ENCODE measurements at regions not wholly inside any gene's neighbourhood (a gene's known extent, or its start where the extent isn't known, plus 50 kb on each side); places are given as distances from the start of the nearest gene placed in this dataset.

DNA sequence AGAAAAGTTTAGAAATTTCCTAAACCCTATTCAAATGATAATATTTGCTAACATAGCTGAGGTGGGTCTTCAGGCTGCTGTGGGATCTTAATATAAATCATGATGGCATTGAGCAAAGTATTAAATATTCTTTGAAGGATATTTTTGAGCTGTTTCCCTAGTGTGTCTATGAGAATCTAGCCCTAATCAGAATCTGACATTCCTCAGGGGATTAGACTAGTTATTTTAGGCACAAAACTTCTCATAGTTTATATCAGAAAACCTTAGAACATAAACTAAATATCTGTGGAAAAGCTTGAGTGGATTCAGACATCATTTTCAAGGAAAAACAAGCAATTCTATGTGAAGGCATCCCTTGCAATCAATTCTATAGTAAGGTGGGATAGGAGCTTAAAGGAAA is 594.5 kb downstream of the RFPL4B start:
- Histone ChIP-seq H4K20me1 (ENCODE audit: insufficient read depth) (no peaks in the 10 kb centered on the region), H3K4me3 (ENCODE audit: low read depth in 2 of 2, low read length in 1 of 2) (no peak overlapping the region), H3K79me2 (ENCODE audit: insufficient read depth) (no peaks in the 10 kb centered on the region), H3K9me2 (no peaks in the 10 kb centered on the region), H3K27ac (ENCODE audit: low read depth in 2 of 2, low read length in 1 of 2) (no peak overlapping the region), H3K9me3 (no peaks in the 10 kb centered on the region), H3K36me3 (replicated peaks in 1 of 2; ENCODE audit: control insufficient read depth in 1 of 2, insufficient read depth in 2 of 2, low read length in 1 of 2) (no peaks in the 10 kb centered on the region), H3K4me1 (ENCODE audit: control insufficient read depth in 1 of 2, insufficient read depth in 2 of 2, low read depth in 1 of 2, low read length in 1 of 2) (peaks cover 3 to 9% of the 10 kb centered on the region in 2 experiments; a peak in 2 of 4 replicates), H3F3A (replicated peaks; ENCODE audit: insufficient read depth) (peaks cover 5% of the 10 kb centered on the region), H2AFZ (ENCODE audit: low read depth) (no peak overlapping the region), H3K9ac (no peak overlapping the region), H3K27me3 (ENCODE audit: insufficient read depth) (no peaks in the 10 kb centered on the region), H3K4me2 (no peak overlapping the region)
- ChIA-PET CTCF (interaction anchor here (1.3 kb wide), 1 partner anchor 10 kb away, joined by 3 read pairs; no protein-coding TSS in a partner anchor), POLR2A (no interaction called here)
- no peak for DNase-seq
- TF ChIP-seq, protein P1, sequence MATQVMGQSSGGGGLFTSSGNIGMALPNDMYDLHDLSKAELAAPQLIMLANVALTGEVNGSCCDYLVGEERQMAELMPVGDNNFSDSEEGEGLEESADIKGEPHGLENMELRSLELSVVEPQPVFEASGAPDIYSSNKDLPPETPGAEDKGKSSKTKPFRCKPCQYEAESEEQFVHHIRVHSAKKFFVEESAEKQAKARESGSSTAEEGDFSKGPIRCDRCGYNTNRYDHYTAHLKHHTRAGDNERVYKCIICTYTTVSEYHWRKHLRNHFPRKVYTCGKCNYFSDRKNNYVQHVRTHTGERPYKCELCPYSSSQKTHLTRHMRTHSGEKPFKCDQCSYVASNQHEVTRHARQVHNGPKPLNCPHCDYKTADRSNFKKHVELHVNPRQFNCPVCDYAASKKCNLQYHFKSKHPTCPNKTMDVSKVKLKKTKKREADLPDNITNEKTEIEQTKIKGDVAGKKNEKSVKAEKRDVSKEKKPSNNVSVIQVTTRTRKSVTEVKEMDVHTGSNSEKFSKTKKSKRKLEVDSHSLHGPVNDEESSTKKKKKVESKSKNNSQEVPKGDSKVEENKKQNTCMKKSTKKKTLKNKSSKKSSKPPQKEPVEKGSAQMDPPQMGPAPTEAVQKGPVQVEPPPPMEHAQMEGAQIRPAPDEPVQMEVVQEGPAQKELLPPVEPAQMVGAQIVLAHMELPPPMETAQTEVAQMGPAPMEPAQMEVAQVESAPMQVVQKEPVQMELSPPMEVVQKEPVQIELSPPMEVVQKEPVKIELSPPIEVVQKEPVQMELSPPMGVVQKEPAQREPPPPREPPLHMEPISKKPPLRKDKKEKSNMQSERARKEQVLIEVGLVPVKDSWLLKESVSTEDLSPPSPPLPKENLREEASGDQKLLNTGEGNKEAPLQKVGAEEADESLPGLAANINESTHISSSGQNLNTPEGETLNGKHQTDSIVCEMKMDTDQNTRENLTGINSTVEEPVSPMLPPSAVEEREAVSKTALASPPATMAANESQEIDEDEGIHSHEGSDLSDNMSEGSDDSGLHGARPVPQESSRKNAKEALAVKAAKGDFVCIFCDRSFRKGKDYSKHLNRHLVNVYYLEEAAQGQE (IDR thresholded peaks at IDR 0.05; ENCODE audit: low read depth, low read length) = no peak
- TF ChIP-seq, protein P2, sequence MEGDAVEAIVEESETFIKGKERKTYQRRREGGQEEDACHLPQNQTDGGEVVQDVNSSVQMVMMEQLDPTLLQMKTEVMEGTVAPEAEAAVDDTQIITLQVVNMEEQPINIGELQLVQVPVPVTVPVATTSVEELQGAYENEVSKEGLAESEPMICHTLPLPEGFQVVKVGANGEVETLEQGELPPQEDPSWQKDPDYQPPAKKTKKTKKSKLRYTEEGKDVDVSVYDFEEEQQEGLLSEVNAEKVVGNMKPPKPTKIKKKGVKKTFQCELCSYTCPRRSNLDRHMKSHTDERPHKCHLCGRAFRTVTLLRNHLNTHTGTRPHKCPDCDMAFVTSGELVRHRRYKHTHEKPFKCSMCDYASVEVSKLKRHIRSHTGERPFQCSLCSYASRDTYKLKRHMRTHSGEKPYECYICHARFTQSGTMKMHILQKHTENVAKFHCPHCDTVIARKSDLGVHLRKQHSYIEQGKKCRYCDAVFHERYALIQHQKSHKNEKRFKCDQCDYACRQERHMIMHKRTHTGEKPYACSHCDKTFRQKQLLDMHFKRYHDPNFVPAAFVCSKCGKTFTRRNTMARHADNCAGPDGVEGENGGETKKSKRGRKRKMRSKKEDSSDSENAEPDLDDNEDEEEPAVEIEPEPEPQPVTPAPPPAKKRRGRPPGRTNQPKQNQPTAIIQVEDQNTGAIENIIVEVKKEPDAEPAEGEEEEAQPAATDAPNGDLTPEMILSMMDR (IDR thresholded peaks at IDR 0.05) = no peak
- TF ChIP-seq MEF2A (IDR thresholded peaks at IDR 0.05; ENCODE audit: borderline replicate concordance, low read depth) (no peak), FOXM1 (IDR thresholded peaks at IDR 0.05; ENCODE audit: low read depth) (no peak), SMC3 (IDR thresholded peaks at IDR 0.05; ENCODE audit: low read depth, low read length) (no peak), GATA2 (CRISPR knock-in tag; IDR thresholded peaks at IDR 0.05) (no peak), RXRA (IDR thresholded peaks at IDR 0.05; ENCODE audit: borderline replicate concordance, low read depth) (no peak), RFX5 (IDR thresholded peaks at IDR 0.05; ENCODE audit: low read length) (no peak), TEAD4 (IDR thresholded peaks at IDR 0.05; ENCODE audit: borderline replicate concordance, insufficient read depth) (no peak), FOXJ3 (CRISPR knock-in tag; IDR thresholded peaks at IDR 0.05) (no peak), POLR2AphosphoS5 (IDR thresholded peaks at IDR 0.05; ENCODE audit: low read depth, low read length) (no peak), SIN3A (IDR thresholded peaks at IDR 0.05; ENCODE audit: borderline replicate concordance, low read depth, low read length) (no peak), GABPA (IDR thresholded peaks at IDR 0.05; ENCODE audit: low read depth) (no peak), JUND (IDR thresholded peaks at IDR 0.05) (no peak), EZH2phosphoT487 (IDR thresholded peaks at IDR 0.05; ENCODE audit: borderline replicate concordance, low read depth) (no peak)
- TF ChIP-seq, protein P3, sequence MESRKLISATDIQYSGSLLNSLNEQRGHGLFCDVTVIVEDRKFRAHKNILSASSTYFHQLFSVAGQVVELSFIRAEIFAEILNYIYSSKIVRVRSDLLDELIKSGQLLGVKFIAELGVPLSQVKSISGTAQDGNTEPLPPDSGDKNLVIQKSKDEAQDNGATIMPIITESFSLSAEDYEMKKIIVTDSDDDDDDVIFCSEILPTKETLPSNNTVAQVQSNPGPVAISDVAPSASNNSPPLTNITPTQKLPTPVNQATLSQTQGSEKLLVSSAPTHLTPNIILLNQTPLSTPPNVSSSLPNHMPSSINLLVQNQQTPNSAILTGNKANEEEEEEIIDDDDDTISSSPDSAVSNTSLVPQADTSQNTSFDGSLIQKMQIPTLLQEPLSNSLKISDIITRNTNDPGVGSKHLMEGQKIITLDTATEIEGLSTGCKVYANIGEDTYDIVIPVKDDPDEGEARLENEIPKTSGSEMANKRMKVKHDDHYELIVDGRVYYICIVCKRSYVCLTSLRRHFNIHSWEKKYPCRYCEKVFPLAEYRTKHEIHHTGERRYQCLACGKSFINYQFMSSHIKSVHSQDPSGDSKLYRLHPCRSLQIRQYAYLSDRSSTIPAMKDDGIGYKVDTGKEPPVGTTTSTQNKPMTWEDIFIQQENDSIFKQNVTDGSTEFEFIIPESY (IDR thresholded peaks at IDR 0.05; ENCODE audit: borderline replicate concordance, low read depth) = no peak
- TF ChIP-seq, protein P4, sequence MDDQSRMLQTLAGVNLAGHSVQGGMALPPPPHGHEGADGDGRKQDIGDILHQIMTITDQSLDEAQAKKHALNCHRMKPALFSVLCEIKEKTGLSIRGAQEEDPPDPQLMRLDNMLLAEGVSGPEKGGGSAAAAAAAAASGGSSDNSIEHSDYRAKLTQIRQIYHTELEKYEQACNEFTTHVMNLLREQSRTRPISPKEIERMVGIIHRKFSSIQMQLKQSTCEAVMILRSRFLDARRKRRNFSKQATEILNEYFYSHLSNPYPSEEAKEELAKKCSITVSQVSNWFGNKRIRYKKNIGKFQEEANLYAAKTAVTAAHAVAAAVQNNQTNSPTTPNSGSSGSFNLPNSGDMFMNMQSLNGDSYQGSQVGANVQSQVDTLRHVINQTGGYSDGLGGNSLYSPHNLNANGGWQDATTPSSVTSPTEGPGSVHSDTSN (IDR thresholded peaks at IDR 0.05) = no peak

Measured in SK-N-SH (cell line).